ENCODE measurements at regions not wholly inside any gene's neighbourhood (a gene's known extent, or its start where the extent isn't known, plus 50 kb on each side); places are given as distances from the start of the nearest gene placed in this dataset.
"Not testable (repeated sequence)": the region's sequence is repeated elsewhere in the genome, so short reads cannot be mapped to it uniquely, and the experiment has no call there.

DNA sequence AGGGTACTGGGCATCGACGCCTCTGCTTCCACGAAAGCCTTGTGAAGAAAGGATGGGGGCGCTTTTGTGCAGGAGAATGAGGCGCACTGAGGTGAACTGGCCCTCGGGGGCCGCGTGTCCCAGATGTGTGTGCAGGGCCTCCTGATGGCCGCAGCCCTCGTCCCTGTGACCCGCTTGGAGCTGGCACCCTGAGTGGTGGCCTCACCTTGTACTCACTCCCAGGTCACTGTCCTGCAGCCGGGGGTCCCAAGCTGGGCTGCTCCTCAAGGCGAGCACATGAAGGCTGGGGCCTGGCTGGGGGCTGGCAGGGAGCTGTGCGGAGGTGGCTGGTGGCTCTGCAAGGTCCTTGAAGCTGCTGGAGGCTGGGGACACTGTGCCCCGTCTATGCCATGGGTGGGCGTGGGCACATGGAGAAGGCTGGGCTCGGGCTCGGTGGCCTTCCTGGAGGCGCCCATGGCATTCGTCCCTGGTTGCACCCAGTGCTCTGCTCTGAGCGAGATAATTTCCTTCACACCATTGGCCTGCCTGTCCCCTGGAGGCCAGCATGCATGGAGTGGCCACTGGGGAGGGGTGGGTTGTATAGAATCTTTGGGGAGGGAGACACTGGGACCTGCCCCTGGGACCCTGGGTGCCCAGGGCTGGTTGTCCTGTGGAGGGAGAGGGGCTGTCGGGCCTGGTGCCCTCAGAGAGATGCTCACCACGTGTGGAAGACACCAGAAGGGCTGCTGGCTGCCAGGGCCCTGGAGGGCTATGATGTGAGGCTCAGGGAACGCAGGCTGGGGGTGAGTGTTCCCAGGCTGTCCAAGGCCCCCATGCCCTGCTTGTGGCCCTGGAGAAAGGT is 79.3 kb downstream of the TMEM121 start:
- H3K9me3 ChIP-seq (ENCODE audit: low read depth, low read length, poor library complexity, severe bottlenecking): no peaks in the 10 kb centered on the region
- no peak overlapping the region for H3K27ac ChIP-seq (ENCODE audit: low read depth, low read length, poor library complexity, severe bottlenecking)
- H3K4me1 ChIP-seq (ENCODE audit: insufficient read depth, low read length, poor library complexity, severe bottlenecking): no peaks in the 10 kb centered on the region
- CTCF ChIA-PET: no interaction called here
- intact Hi-C loops (cut with micrococcal nuclease; ENCODE audit: unreplicated experiment): no loop called here
- no peak for DNase-seq (ENCODE audit: low spot score)
- POLR2A ChIA-PET (ENCODE audit: low non-redundant PET): no interaction called here
- H3K36me3 ChIP-seq (ENCODE audit: insufficient read depth, low read length, poor library complexity, severe bottlenecking): no peaks in the 10 kb centered on the region
- no TSS peak for BruUV-seq (replicated peaks)
- no peak overlapping the region for H3K4me3 ChIP-seq (ENCODE audit: low read depth, low read length, poor library complexity, severe bottlenecking)
- no peaks in the 10 kb centered on the region for H3K27me3 ChIP-seq (replicated peaks; ENCODE audit: insufficient read depth, low read depth, low read length, poor library complexity)
- TF ChIP-seq, protein P1, sequence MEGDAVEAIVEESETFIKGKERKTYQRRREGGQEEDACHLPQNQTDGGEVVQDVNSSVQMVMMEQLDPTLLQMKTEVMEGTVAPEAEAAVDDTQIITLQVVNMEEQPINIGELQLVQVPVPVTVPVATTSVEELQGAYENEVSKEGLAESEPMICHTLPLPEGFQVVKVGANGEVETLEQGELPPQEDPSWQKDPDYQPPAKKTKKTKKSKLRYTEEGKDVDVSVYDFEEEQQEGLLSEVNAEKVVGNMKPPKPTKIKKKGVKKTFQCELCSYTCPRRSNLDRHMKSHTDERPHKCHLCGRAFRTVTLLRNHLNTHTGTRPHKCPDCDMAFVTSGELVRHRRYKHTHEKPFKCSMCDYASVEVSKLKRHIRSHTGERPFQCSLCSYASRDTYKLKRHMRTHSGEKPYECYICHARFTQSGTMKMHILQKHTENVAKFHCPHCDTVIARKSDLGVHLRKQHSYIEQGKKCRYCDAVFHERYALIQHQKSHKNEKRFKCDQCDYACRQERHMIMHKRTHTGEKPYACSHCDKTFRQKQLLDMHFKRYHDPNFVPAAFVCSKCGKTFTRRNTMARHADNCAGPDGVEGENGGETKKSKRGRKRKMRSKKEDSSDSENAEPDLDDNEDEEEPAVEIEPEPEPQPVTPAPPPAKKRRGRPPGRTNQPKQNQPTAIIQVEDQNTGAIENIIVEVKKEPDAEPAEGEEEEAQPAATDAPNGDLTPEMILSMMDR (conservative IDR thresholded peaks at IDR 0.05; ENCODE audit: low read depth, low read length): no peak
- no peak for TF ChIP-seq EZH2 (IDR thresholded peaks at IDR 0.05; ENCODE audit: borderline replicate concordance, low read depth, low read length, poor library complexity, severe bottlenecking)

DNA sequence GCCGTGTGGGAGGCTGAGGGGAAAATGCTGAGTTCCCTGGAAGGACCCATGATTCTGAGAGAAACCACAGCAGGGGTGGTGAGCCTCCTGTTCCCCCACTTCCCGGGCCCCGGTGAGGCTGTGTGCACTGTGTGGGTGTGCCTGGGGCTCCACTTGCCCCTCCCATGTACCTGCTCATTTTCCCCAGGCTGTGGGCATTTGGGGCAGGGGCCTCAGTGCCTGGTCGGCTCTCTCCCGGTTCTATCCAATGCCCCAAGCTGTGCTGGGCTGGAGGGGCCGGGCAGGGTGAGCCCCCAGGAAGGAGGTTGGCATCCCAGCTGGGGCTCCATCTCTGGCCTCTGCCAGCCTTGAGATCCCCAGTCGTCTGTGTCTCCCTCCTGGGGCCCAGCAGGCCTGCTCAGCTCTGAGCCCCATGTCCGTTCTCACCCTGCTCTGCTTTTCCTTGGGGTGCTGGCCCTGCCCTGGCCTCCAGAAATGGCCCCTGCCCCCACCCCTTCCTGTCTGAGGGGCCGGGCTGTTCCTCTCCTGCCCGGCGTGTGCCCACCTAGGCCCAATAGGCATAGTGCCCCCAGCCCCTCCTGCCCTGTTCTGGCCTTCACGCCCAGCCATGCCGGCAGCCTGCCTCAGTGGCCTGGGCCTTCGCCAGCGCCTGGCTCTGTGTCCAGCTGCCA is 80.1 kb downstream of the TMEM121 start:
- H3K9me3 ChIP-seq (ENCODE audit: low read depth, low read length, poor library complexity, severe bottlenecking); intact Hi-C loops (cut with micrococcal nuclease; ENCODE audit: unreplicated experiment); H3K27me3 ChIP-seq (replicated peaks; ENCODE audit: insufficient read depth, low read depth, low read length, poor library complexity); CTCF ChIA-PET; POLR2A ChIA-PET (ENCODE audit: low non-redundant PET); H3K27ac ChIP-seq (ENCODE audit: low read depth, low read length, poor library complexity, severe bottlenecking); H3K4me3 ChIP-seq (ENCODE audit: low read depth, low read length, poor library complexity, severe bottlenecking); BruUV-seq (replicated peaks); H3K36me3 ChIP-seq (ENCODE audit: insufficient read depth, low read length, poor library complexity, severe bottlenecking); DNase-seq (ENCODE audit: low spot score); H3K4me1 ChIP-seq (ENCODE audit: insufficient read depth, low read length, poor library complexity, severe bottlenecking): not testable (repeated sequence)

DNA sequence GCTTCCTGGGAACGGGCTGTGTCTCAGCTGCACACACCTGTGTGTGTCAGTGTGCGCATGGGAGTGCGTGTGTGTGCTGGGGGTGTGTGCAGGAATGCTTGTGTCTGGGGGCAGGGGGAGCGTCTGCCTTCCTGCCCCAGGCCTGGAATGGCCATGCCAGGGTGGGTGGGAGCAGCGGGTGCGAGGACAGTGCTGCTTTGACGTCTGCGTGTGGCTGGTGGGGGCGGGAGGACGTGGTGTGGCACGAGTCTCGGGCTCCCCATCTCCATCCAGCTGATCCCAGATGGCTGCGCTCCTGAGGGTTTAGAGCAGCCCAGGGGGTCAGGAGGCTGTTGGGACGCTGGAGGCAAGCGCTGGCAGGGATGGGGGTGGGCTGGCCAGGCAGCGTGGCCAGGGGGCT is 80.6 kb downstream of the TMEM121 start:
- H3K36me3 ChIP-seq (ENCODE audit: insufficient read depth, low read length, poor library complexity, severe bottlenecking); H3K4me1 ChIP-seq (ENCODE audit: insufficient read depth, low read length, poor library complexity, severe bottlenecking); CTCF ChIA-PET; BruUV-seq (replicated peaks); H3K27ac ChIP-seq (ENCODE audit: low read depth, low read length, poor library complexity, severe bottlenecking); intact Hi-C loops (cut with micrococcal nuclease; ENCODE audit: unreplicated experiment); H3K27me3 ChIP-seq (replicated peaks; ENCODE audit: insufficient read depth, low read depth, low read length, poor library complexity); H3K4me3 ChIP-seq (ENCODE audit: low read depth, low read length, poor library complexity, severe bottlenecking); DNase-seq (ENCODE audit: low spot score); H3K9me3 ChIP-seq (ENCODE audit: low read depth, low read length, poor library complexity, severe bottlenecking); POLR2A ChIA-PET (ENCODE audit: low non-redundant PET): not testable (repeated sequence)

DNA sequence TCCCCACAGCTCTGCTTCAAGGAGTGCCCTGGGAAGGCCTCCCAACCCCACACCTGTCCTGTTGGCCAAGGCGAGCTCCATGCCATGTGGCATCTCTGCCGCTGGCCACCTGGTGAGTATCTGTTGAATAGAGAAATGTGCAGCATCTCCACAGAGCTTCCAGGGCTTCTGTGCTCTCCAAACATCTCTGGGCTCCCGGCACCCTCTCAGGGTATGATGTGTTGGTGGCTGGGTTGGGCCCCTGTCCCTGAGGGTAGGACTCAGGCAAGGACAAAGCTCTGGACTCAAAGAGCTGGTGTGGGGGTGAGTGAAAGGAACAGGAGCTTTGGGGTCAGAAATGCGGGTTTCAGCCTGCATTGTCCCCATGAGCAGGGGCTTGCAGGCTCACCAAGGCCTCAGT is 88.6 kb downstream of the TMEM121 start:
- H3K36me3 ChIP-seq (ENCODE audit: insufficient read depth, low read length, poor library complexity, severe bottlenecking); CTCF ChIA-PET; H3K4me1 ChIP-seq (ENCODE audit: insufficient read depth, low read length, poor library complexity, severe bottlenecking); H3K27me3 ChIP-seq (replicated peaks; ENCODE audit: insufficient read depth, low read depth, low read length, poor library complexity); H3K4me3 ChIP-seq (ENCODE audit: low read depth, low read length, poor library complexity, severe bottlenecking); H3K27ac ChIP-seq (ENCODE audit: low read depth, low read length, poor library complexity, severe bottlenecking); BruUV-seq (replicated peaks); H3K9me3 ChIP-seq (ENCODE audit: low read depth, low read length, poor library complexity, severe bottlenecking); DNase-seq (ENCODE audit: low spot score); POLR2A ChIA-PET (ENCODE audit: low non-redundant PET): not testable (repeated sequence)
- intact Hi-C loops (cut with micrococcal nuclease; ENCODE audit: unreplicated experiment): loop anchor here (5.0 kb wide), 1 partner anchor 147 kb away; no protein-coding TSS in a partner anchor

DNA sequence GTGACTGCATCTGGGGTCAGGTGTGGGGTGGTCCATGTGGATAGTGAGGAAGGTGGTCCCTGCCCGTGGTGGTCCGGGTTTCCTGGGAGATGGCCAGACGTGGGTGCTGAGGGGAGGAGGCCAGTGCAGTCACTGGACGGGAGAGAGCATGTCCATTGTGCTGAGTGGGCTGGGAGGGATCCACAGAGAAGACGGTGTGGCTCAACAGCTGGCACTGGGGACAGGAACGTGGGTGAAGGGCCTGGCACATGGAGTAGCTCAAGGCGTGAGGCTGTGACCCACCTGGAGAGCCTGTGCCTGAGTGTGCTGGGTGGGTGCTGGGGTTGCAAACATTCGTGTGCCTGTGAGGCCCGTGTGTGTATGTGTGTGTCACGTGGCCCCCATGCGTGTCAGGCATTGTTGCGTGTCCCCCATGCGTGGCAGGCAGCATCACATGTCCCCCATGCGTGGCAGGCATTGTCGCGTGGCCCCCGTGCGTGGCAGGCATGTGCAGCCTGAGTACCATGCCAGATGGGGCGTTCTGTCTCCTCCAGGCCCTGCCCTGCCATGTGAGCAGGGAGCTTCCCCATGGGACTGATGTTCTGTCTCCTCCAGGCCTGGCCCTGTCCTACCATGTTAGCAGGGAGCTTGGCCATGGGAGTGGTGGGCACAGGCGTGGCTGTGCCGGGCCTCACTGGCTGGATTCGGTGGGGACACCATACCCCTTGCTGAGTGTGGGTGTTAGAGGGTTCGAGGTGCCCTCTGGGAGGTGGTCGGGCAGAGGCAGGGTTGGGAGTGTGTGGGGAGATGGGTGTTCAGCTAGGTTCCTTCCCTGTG is 89.8 kb downstream of the TMEM121 start:
- H3K27me3 ChIP-seq (replicated peaks; ENCODE audit: insufficient read depth, low read depth, low read length, poor library complexity); POLR2A ChIA-PET (ENCODE audit: low non-redundant PET); H3K27ac ChIP-seq (ENCODE audit: low read depth, low read length, poor library complexity, severe bottlenecking); BruUV-seq (replicated peaks); H3K4me3 ChIP-seq (ENCODE audit: low read depth, low read length, poor library complexity, severe bottlenecking); H3K9me3 ChIP-seq (ENCODE audit: low read depth, low read length, poor library complexity, severe bottlenecking); H3K36me3 ChIP-seq (ENCODE audit: insufficient read depth, low read length, poor library complexity, severe bottlenecking); H3K4me1 ChIP-seq (ENCODE audit: insufficient read depth, low read length, poor library complexity, severe bottlenecking); CTCF ChIA-PET; DNase-seq (ENCODE audit: low spot score): not testable (repeated sequence)
- intact Hi-C loops (cut with micrococcal nuclease; ENCODE audit: unreplicated experiment): loop anchor here (5.0 kb wide), 1 partner anchor 146 kb away; no protein-coding TSS in a partner anchor
